Peyer's patch (tissue), 4 donors: ENCODE measurements at regions not wholly inside any gene's neighbourhood (a gene's known extent, or its start where the extent isn't known, plus 50 kb on each side); places are given as distances from the start of the nearest gene placed in this dataset.

Source experiments
- DNase-seq, 3 donors: peaks; one replicate each; pipeline ENCODE4 v3.0.0-alpha.2; 2017 to 2019
- H3K27ac ChIP-seq, 4 donors: fragments of 200-600 bp; sonication (generic); one replicate each; pipeline ENCODE4 v1.5.1; 2016 to 2019
- H3K27me3 ChIP-seq, 2 donors: fragments of 200-600 bp; sonication (generic); one replicate each; pipeline ENCODE4 v1.5.1; 2019
- H3K36me3 ChIP-seq, 3 donors: fragments of 200-600 bp; sonication (generic); one replicate each; pipeline ENCODE4 v1.5.1; 2016 to 2019
- H3K4me1 ChIP-seq, 4 donors: fragments of 200-600 bp; sonication (generic); one replicate each; pipeline ENCODE4 v1.5.1; 2016 to 2019
- H3K4me3 ChIP-seq, 4 donors: fragments of 200-600 bp; sonication (generic); 1 replicate in 3 of 4; 2 replicates in 1 of 4; pipeline ENCODE4 v1.5.1; 2016 to 2019; ENCODE audit warnings: mild to moderate bottlenecking in 1 of 4
- H3K9me3 ChIP-seq, 4 donors: fragments of 200-600 bp; sonication (generic); one replicate each; pipeline ENCODE4 v1.5.1; 2016 to 2019; ENCODE audit warnings: mild to moderate bottlenecking in 1 of 4
- POLR2A ChIP-seq, 2 donors: fragments of 450-650 bp; IDR thresholded peaks; one replicate each; pipeline ENCODE4 v1.5.1; 2017; ENCODE audit warnings: antibody characterized with exemption in 2 of 2, mild to moderate bottlenecking in 2 of 2, moderate library complexity in 2 of 2
- TF ChIP-seq, protein P1 (sequence below), 6 experiments: fragments of 450-650 bp in 4 of 6; fragments of 200-600 bp in 2 of 6; sonication (generic) in 1 of 6; IDR thresholded peaks; one replicate each; pipeline ENCODE4 v1.5.1; 2017 to 2019; ENCODE audit warnings: antibody characterized with exemption in 6 of 6, mild to moderate bottlenecking in 3 of 6, moderate library complexity in 1 of 6

- no peaks in the 10 kb centered on the region for H3K9me3 ChIP-seq
- H3K4me3 ChIP-seq: no peak overlapping the region
Observed at GRCh38 chr13:47408546-47409319, 511.9 kb upstream of the HTR2A start.

DNA sequence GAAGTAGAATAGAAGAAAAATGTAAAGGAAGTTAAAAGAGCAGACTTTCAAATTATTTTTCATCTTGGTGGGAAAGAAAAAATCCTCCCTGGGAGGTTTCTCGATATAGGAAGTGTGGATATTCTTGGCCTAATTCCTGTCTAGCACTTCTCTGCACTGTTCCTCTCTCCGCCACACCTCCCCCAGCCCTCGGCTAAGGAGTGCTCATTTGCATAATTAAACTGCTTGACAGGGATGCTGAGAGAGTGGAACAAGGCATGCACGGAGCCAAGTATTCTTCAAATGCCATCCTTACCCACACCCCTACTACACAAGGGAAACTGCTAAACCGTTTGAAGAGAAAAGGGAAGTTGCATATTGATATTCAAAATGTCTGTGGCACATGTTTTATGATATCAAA lies 511.0 kb upstream of the HTR2A start:
- Histone ChIP-seq H3K27me3 (no peaks in the 10 kb centered on the region), H3K4me3 (no peak overlapping the region), H3K27ac (no peak overlapping the region), H3K36me3 (no peaks in the 10 kb centered on the region), H3K4me1 (no peaks in the 10 kb centered on the region), H3K9me3 (no peaks in the 10 kb centered on the region)
- TF ChIP-seq, protein P1, sequence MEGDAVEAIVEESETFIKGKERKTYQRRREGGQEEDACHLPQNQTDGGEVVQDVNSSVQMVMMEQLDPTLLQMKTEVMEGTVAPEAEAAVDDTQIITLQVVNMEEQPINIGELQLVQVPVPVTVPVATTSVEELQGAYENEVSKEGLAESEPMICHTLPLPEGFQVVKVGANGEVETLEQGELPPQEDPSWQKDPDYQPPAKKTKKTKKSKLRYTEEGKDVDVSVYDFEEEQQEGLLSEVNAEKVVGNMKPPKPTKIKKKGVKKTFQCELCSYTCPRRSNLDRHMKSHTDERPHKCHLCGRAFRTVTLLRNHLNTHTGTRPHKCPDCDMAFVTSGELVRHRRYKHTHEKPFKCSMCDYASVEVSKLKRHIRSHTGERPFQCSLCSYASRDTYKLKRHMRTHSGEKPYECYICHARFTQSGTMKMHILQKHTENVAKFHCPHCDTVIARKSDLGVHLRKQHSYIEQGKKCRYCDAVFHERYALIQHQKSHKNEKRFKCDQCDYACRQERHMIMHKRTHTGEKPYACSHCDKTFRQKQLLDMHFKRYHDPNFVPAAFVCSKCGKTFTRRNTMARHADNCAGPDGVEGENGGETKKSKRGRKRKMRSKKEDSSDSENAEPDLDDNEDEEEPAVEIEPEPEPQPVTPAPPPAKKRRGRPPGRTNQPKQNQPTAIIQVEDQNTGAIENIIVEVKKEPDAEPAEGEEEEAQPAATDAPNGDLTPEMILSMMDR (IDR thresholded peaks at IDR 0.05): no peak
- TF ChIP-seq POLR2A (IDR thresholded peaks at IDR 0.05): no peak
- no peak for DNase-seq

More at GRCh38 chr13:47408546-47409319, 511.9 kb upstream of the HTR2A start:
- DNase-seq: no peak
- Histone ChIP-seq H3K36me3 (no peaks in the 10 kb centered on the region), H3K27ac (no peak overlapping the region), H3K27me3 (no peaks in the 10 kb centered on the region), H3K4me1 (no peaks in the 10 kb centered on the region)
- TF ChIP-seq, protein P1 (IDR thresholded peaks at IDR 0.05): no peak
- TF ChIP-seq POLR2A (IDR thresholded peaks at IDR 0.05): no peak

- Histone ChIP-seq H3K36me3 (no peaks in the 10 kb centered on the region), H3K4me3 (no peak overlapping the region), H3K27ac (no peak overlapping the region), H3K9me3 (no peaks in the 10 kb centered on the region), H3K4me1 (no peaks in the 10 kb centered on the region), H3K27me3 (no peaks in the 10 kb centered on the region)
- TF ChIP-seq, protein P1 (IDR thresholded peaks at IDR 0.05): no peak
- TF ChIP-seq POLR2A (IDR thresholded peaks at IDR 0.05): no peak
- no peak for DNase-seq
Observed at GRCh38 chr13:47399599-47399998, 502.7 kb upstream of the HTR2A start.

DNA sequence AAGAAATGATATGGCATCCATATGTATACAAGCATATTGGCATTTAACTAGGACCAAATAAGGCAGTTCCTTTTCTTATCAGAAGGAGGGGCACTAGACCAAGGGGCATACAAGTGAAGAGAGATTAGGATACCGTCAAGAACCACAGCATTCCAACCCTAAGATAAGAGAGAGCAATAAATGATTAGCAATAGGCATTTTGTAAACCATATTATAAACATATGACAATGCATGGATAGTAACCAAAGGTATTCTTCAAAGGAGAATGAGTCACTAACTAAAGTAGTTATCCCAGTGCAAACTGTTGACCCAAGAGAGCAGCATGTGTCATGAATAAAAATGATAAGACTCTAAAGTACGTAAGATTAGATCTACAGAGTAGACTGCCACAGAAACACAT lies 500.9 kb upstream of the HTR2A start:
- no peak for DNase-seq
- no peak for TF ChIP-seq POLR2A (IDR thresholded peaks at IDR 0.05)
- TF ChIP-seq, protein P1 (IDR thresholded peaks at IDR 0.05): no peak
- H3K4me1 ChIP-seq: no peaks in the 10 kb centered on the region
- no peaks in the 10 kb centered on the region for H3K27me3 ChIP-seq
- H3K4me3 ChIP-seq: no peak overlapping the region
- H3K9me3 ChIP-seq: no peaks in the 10 kb centered on the region
- H3K36me3 ChIP-seq: no peaks in the 10 kb centered on the region
- no peak overlapping the region for H3K27ac ChIP-seq

- no peak for DNase-seq
- H3K27ac ChIP-seq: no peak overlapping the region
Observed at GRCh38 chr13:47396915-47397314, 500.1 kb upstream of the HTR2A start.

More at GRCh38 chr13:47396915-47397314, 500.1 kb upstream of the HTR2A start:
- TF ChIP-seq POLR2A (IDR thresholded peaks at IDR 0.05): no peak
- TF ChIP-seq, protein P1 (IDR thresholded peaks at IDR 0.05): no peak
- H3K36me3 ChIP-seq: no peaks in the 10 kb centered on the region
- H3K9me3 ChIP-seq: no peaks in the 10 kb centered on the region
- no peaks in the 10 kb centered on the region for H3K4me1 ChIP-seq
- no peaks in the 10 kb centered on the region for H3K27me3 ChIP-seq
- no peak overlapping the region for H3K4me3 ChIP-seq
